Thyroid gland (tissue), 4 donors: ENCODE measurements at regions not wholly inside any gene's neighbourhood (a gene's known extent, or its start where the extent isn't known, plus 50 kb on each side); places are given as distances from the start of the nearest gene placed in this dataset.
A peak's percentile ranks its signal among the peaks of the same experiment; 100 is the strongest.

Experiments used
- DNase-seq, 2 donors: peaks; one replicate each; pipeline ENCODE4 v3.0.0-alpha.2; 2019
- H3K27ac ChIP-seq, 3 donors: fragments of 200-600 bp; sonication (generic); 1 replicate in 2 of 3; 2 replicates in 1 of 3; pipeline ENCODE4 v1.5.1; 2016 to 2019; ENCODE audit warnings: mild to moderate bottlenecking in 1 of 3, moderate library complexity in 1 of 3
- H3K27me3 ChIP-seq: fragments of 200-600 bp; sonication (generic); one replicate; pipeline ENCODE4 v1.5.1; 2019
- H3K36me3 ChIP-seq, 2 donors: fragments of 200-600 bp; sonication (generic); one replicate each; pipeline ENCODE4 v1.5.1; 2016 to 2019
- H3K4me1 ChIP-seq, 2 donors: fragments of 200-600 bp; sonication (generic); one replicate each; pipeline ENCODE4 v1.5.1; 2017 to 2019
- H3K4me3 ChIP-seq, 3 donors: fragments of 200-600 bp; sonication (generic); replicated peaks in 1 of 3; 1 replicate in 2 of 3; 2 replicates in 1 of 3; pipeline ENCODE4 v1.5.1; 2016; ENCODE audit warnings: mild to moderate bottlenecking in 1 of 3
- H3K9me3 ChIP-seq: fragments of 200-600 bp; sonication (generic); one replicate; pipeline ENCODE4 v1.5.1; 2017
- POLR2A ChIP-seq, 2 donors: fragments of 450-650 bp; IDR thresholded peaks; one replicate each; pipeline ENCODE4 v1.6.1; 2017; ENCODE audit warnings: antibody characterized with exemption in 2 of 2, mild to moderate bottlenecking in 2 of 2, moderate library complexity in 1 of 2
- WGBS, 2 donors: methylation state at CpG; one replicate each; pipeline ENCODE4 v1.1.5; 2017; 5-methylcytosine and 5-hydroxymethylcytosine counted together
- intact Hi-C: fragments of 100-400 bp; cut with DNase I; formaldehyde crosslinking; loops from one replicate; pipeline ENCODE4 v1.15.1; 2023
- TF ChIP-seq, protein P1 (sequence below), 6 experiments: fragments of 200-600 bp in 3 of 6; fragments of 450-650 bp in 3 of 6; sonication (generic) in 3 of 6; IDR thresholded peaks; one replicate each; pipeline ENCODE4 v1.5.1; 2016 to 2019; ENCODE audit warnings: antibody characterized with exemption in 6 of 6, mild to moderate bottlenecking in 2 of 6, inconsistent platforms in 1 of 6, moderate library complexity in 1 of 6

DNA sequence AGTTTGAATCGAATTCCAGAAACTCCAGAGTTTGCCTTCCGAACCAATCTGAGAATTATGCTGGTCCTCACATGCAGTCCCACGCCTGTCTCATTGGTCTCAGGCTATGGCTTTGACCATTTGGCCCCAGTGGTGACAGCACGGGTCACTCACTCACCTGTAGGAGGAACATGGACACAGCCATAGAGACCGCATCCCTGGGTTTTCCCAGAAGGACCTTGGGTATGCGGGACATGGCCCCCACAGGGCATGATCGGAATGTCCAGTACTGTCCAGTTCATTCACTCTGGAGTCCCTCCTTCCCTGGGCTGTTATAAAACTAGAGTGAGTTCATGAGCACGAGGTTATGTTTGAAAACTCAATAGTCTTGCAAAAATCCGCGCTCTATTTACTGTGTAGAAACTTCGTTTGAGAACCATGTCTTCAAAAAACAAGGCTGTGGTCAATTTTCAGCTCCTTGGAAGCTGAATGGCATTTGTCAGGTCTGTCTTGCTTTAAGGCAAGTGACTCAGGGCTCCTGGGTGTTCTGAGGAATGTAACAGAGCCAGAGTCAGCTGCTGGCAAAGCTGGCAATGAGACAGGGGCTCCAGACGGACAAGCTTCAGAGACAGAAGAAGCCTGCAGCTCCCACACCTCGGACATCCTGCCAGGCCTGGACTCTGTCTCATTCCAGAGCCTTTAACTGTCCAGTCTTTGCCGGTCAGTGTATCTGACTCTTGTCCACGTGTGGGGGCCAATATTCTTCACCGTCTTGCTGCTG, 86.7 kb upstream of the TMEM18 start:
- Histone ChIP-seq H3K27ac (no peak overlapping the region), H3K9me3 (no peaks in the 10 kb centered on the region), H3K4me3 (no peak overlapping the region), H3K4me1 (no peaks in the 10 kb centered on the region), H3K27me3 (no peaks in the 10 kb centered on the region), H3K36me3 (no peaks in the 10 kb centered on the region)
- TF ChIP-seq, protein P1, sequence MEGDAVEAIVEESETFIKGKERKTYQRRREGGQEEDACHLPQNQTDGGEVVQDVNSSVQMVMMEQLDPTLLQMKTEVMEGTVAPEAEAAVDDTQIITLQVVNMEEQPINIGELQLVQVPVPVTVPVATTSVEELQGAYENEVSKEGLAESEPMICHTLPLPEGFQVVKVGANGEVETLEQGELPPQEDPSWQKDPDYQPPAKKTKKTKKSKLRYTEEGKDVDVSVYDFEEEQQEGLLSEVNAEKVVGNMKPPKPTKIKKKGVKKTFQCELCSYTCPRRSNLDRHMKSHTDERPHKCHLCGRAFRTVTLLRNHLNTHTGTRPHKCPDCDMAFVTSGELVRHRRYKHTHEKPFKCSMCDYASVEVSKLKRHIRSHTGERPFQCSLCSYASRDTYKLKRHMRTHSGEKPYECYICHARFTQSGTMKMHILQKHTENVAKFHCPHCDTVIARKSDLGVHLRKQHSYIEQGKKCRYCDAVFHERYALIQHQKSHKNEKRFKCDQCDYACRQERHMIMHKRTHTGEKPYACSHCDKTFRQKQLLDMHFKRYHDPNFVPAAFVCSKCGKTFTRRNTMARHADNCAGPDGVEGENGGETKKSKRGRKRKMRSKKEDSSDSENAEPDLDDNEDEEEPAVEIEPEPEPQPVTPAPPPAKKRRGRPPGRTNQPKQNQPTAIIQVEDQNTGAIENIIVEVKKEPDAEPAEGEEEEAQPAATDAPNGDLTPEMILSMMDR (IDR thresholded peaks at IDR 0.05): no peak
- no peak for TF ChIP-seq POLR2A (IDR thresholded peaks at IDR 0.05)
- DNase-seq: peak; percentile 16 to 29
- 81 to 87% methylated on average over 16 of the region's 16 CpGs for WGBS, 2 donors
- intact Hi-C loops: no loop called here

DNA sequence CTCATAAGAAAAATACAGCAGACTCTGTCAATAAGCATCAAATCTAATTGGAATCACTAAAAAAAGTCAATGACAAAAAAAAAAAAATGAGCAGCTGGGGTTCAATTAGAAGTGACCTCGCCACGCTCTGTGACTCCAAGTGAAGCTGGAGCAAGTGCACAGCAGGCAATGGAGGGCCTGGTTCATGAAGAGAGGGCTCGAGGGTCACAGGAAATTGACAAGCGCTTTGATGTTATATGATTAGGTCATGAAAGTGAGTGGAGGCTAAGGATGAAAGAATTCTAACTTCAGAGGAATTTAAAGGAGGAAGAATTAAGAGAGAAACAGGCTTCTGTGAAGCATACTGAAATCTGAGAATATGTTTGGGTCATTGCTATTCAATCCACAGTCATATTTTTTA, 85.4 kb upstream of the TMEM18 start:
- no peak for DNase-seq
- Histone ChIP-seq H3K27me3 (no peaks in the 10 kb centered on the region), H3K4me1 (no peaks in the 10 kb centered on the region), H3K36me3 (no peaks in the 10 kb centered on the region), H3K27ac (no peak overlapping the region), H3K9me3 (no peaks in the 10 kb centered on the region), H3K4me3 (no peak overlapping the region)
- 75 to 79% methylated on average over 4 of the region's 4 CpGs for whole genome bisulfite sequencing, 2 donors
- intact Hi-C loops: no loop called here
- TF ChIP-seq POLR2A (IDR thresholded peaks at IDR 0.05): no peak
- TF ChIP-seq, protein P1 (IDR thresholded peaks at IDR 0.05): no peak

DNA sequence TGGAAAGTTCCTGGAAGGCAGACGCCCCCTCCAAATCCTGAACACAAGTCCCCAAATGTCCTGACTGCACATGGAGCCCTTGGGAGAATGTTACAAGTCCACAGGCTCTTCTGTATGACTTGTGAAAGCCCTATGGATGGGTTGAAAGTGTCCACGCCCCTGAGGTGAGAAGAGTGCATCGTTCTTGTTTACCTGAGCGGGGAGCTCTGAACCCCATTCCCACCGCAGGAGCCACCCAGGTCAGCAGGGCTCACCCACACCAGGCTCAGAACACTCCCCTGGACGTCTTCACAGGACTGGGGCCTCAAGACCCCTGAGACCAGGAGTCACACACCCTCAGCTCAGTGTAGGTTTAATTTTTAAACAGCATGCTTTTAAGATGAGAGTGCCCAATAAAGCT, 84.2 kb upstream of the TMEM18 start:
- Histone ChIP-seq H3K27ac (no peak overlapping the region), H3K27me3 (no peaks in the 10 kb centered on the region), H3K9me3 (no peaks in the 10 kb centered on the region), H3K4me3 (no peak overlapping the region), H3K36me3 (no peaks in the 10 kb centered on the region), H3K4me1 (no peaks in the 10 kb centered on the region)
- TF ChIP-seq, protein P1 (IDR thresholded peaks at IDR 0.05): no peak
- no peak for TF ChIP-seq POLR2A (IDR thresholded peaks at IDR 0.05)
- intact Hi-C loops: no loop called here
- WGBS, 2 donors: 70 to 82% methylated on average over 6 of the region's 6 CpGs
- no peak for DNase-seq

DNA sequence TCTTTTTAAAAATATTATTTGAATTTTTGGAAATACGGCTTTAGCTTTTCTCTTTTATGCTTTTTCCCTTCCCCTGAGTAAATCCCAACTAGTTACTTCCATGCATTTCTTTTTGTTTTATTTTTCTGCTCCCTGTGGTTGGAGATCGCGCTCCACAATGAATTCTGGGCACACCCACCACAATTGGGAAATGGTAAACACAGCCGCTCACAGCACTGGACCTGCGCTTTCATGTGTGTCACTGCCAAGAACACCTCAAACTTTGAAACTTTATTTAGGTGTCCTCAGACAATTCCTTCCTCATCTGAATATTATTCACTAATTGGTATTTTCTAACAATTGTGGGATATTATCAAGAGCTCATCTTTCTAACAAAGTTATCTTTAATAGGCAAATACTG, 82.8 kb upstream of the TMEM18 start:
- intact Hi-C loops: no loop called here
- Histone ChIP-seq H3K36me3 (no peaks in the 10 kb centered on the region), H3K4me3 (no peak overlapping the region), H3K9me3 (no peaks in the 10 kb centered on the region), H3K4me1 (no peaks in the 10 kb centered on the region), H3K27ac (no peak overlapping the region), H3K27me3 (no peaks in the 10 kb centered on the region)
- DNase-seq: no peak
- WGBS, 2 donors: 85 to 94% methylated on average over 5 of the region's 5 CpGs
- TF ChIP-seq, protein P1 (IDR thresholded peaks at IDR 0.05): no peak
- no peak for TF ChIP-seq POLR2A (IDR thresholded peaks at IDR 0.05)

DNA sequence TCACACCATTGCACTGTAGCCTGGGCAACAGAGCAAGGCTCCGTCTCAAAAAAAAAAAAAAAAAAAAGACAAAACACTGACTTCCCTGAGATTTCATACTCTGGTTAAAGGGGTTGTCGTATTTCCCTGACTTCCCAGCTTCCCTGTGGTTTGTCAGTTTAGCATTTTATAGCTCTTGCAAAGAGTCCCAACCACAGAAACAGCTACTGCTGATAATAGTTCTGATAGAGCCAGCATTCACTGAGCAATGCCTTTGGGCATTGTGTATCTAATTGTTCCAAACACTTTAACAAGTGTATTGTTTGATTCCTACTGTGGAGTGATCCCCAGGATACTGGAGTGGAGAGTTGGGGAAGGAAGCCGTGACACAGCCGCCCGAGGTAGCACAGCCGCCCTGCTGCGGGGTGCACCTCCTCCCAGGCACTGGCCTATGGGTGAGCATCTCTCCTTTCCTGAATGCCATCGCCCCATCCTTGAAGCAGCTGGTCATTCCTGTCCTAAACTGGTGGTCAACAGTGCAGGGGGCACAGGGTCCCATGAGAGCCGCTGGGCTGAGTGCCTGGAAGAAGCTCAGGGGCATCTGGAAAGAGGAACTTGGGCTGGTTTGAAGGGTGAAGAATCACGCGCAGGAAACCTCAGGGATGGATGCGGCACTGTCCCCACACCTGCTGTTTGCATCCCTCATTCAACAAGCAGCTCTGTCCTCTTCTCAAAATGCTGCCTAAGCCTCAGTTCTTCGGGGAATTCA, 81.0 kb upstream of the TMEM18 start:
- no peak for DNase-seq
- H3K27me3 ChIP-seq: no peaks in the 10 kb centered on the region
- no peaks in the 10 kb centered on the region for H3K9me3 ChIP-seq
- H3K36me3 ChIP-seq: no peaks in the 10 kb centered on the region
- intact Hi-C loops: no loop called here
- 87 to 91% methylated on average over 13 of the region's 13 CpGs for WGBS, 2 donors
- H3K4me3 ChIP-seq: no peak overlapping the region
- no peak overlapping the region for H3K27ac ChIP-seq
- TF ChIP-seq, protein P1 (IDR thresholded peaks at IDR 0.05): no peak
- TF ChIP-seq POLR2A (IDR thresholded peaks at IDR 0.05): no peak
- H3K4me1 ChIP-seq: no peaks in the 10 kb centered on the region
